Aorta (tissue), 5 donors: ENCODE measurements at regions not wholly inside any gene's neighbourhood (a gene's known extent, or its start where the extent isn't known, plus 50 kb on each side); places are given as distances from the start of the nearest gene placed in this dataset.

Experiments used
- ATAC-seq: fragments of 200-7000 bp; cut with Tn5 transposase; one replicate; pipeline ENCODE4 v1.9.1; 2022; ENCODE audit warnings: moderate library complexity; ENCODE audit not compliant: low FRiP score
- DNase-seq, 2 donors: peaks; one replicate each; pipeline ENCODE4 v3.0.0-alpha.2; 2020
- H3K27ac ChIP-seq, 2 donors: one replicate each; pipeline ENCODE4 v1.5.1; 2013; ENCODE audit warnings: low read length in 2 of 2, mild to moderate bottlenecking in 2 of 2, moderate library complexity in 2 of 2, control low read depth in 1 of 2, inconsistent platforms in 1 of 2, low read depth in 1 of 2
- H3K27me3 ChIP-seq, 2 donors: one replicate each; pipeline ENCODE4 v1.6.1; 2013; ENCODE audit warnings: control low read depth in 1 of 2, low read length in 1 of 2, mild to moderate bottlenecking in 1 of 2, moderate library complexity in 1 of 2; ENCODE audit not compliant: insufficient read depth in 2 of 2, control insufficient read depth in 1 of 2
- H3K36me3 ChIP-seq, 2 donors: one replicate each; pipeline ENCODE4 v1.6.1; 2013; ENCODE audit warnings: control low read depth in 1 of 2, low read length in 1 of 2, mild to moderate bottlenecking in 1 of 2; ENCODE audit not compliant: insufficient read depth in 2 of 2, control insufficient read depth in 1 of 2
- H3K4me1 ChIP-seq, 2 donors: one replicate each; pipeline ENCODE4 v1.6.1; 2013; ENCODE audit warnings: low read length in 2 of 2, control low read depth in 1 of 2, mild to moderate bottlenecking in 1 of 2, moderate library complexity in 1 of 2; ENCODE audit not compliant: insufficient read depth in 2 of 2, control insufficient read depth in 1 of 2
- H3K4me3 ChIP-seq, 2 donors: one replicate each; pipeline ENCODE4 v1.5.1; 2013; ENCODE audit warnings: low read length in 2 of 2, control low read depth in 1 of 2, mild to moderate bottlenecking in 1 of 2
- H3K9me3 ChIP-seq: one replicate; pipeline ENCODE4 v1.6.1; 2013; ENCODE audit warnings: mild to moderate bottlenecking, low read length; ENCODE audit not compliant: control insufficient read depth
- WGBS, 2 donors: extraction: QIAGEN DNeasy Blood & Tissue Kit; methylation state at CpG; one replicate each; pipeline ENCODE4 v1.1.7; 2013; 5-methylcytosine and 5-hydroxymethylcytosine counted together
- intact Hi-C, 2 donors: fragments of 100-400 bp; cut with DNase I; formaldehyde crosslinking; loops; one replicate each; pipeline versions ENCODE4 v1.14.2 to v1.15.0; 2022
- donor health status: healthy with polysubstance abuse.
- donor health status: Bipolar disorder and iron deficiency.
- donor health status: DM: no; HTN: no; CAD: no.
- donor health status: DM: no; HTN: no; CAD: no.
- donor health status: DM: yes; HTN: yes; CAD: no.

DNA sequence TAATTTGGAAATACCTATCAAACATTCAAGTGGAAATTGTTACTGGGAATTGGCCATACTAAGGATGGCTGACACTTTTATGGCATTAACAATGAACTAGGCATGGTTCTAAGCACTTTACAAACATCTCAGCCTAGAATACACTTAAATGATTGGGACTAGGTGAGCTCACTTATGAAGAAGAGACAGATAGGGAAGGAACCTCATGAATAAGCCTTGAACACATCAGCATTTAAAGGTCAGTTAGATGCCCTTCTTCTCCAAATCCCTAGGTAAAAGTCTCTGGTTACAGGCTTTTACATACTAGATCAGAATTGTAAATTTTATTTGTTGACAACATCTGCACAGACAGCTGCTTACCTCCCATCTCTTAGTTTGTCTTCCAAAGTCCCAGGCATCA is 488.6 kb downstream of the RMST start:
- ATAC-seq: no peak
- H3K4me3 ChIP-seq: no peak overlapping the region
- peaks cover 2% of the 10 kb centered on the region for H3K9me3 ChIP-seq
- intact Hi-C loops: no loop called here
- H3K36me3 ChIP-seq: no peaks in the 10 kb centered on the region
- H3K4me1 ChIP-seq: peaks cover 0 to 1% of the 10 kb centered on the region in 2 donors
- H3K27me3 ChIP-seq: no peaks in the 10 kb centered on the region
- no peak for DNase-seq
- no peak overlapping the region for H3K27ac ChIP-seq

DNA sequence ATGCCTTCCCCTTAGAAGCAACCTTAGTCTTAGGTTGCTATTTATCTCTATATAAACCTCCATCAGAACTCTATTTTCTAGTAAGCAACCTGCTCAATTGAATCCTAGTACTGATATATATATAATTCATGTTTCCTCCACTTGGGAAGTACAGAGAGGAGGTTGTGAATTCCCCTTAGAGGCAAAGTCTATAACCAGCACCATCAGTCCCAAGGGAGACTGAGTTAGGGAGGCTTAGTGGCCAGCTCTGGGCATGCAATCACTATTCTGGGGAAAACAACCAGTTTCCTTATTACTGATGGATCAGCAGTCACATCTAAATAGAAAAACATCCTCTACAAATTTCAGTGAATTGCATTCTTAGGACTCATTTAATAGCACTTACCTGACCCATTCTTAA is 489.1 kb downstream of the RMST start:
- H3K4me1 ChIP-seq: peaks cover 0 to 1% of the 10 kb centered on the region in 2 donors
- no peak overlapping the region for H3K4me3 ChIP-seq
- DNase-seq: no peak
- intact Hi-C loops: no loop called here
- no peak for ATAC-seq
- peaks cover 2% of the 10 kb centered on the region for H3K9me3 ChIP-seq
- H3K27me3 ChIP-seq: no peaks in the 10 kb centered on the region
- no peak overlapping the region for H3K27ac ChIP-seq
- H3K36me3 ChIP-seq: no peaks in the 10 kb centered on the region

DNA sequence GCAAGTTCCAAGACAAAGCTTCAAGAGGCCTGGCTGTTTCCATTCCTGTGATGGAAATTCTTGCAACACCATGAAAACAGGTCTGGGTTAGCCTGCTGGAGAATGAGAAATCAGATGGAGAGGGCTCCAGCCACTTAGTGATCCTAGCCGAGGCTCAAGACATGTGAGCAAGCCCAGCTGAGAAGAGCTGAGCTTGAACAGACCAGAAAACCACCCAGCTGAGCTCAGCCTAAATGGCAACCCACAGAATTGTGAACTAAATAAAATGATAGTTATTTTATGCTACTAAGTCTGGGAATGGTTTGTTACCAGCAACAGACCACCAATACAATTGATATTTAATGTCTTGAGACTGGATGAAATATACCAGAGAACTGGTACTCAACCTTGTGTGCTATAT is 494.5 kb downstream of the RMST start:
- Histone ChIP-seq H3K27me3 (no peaks in the 10 kb centered on the region), H3K9me3 (peaks cover 7% of the 10 kb centered on the region), H3K4me3 (no peak overlapping the region), H3K27ac (no peak overlapping the region), H3K4me1 (no peaks in the 10 kb centered on the region), H3K36me3 (no peaks in the 10 kb centered on the region)
- intact Hi-C loops: no loop called here
- no peak for DNase-seq
- ATAC-seq: no peak
- WGBS, 2 donors: 82 to 93% methylated on average over 1 of the region's 1 CpG

DNA sequence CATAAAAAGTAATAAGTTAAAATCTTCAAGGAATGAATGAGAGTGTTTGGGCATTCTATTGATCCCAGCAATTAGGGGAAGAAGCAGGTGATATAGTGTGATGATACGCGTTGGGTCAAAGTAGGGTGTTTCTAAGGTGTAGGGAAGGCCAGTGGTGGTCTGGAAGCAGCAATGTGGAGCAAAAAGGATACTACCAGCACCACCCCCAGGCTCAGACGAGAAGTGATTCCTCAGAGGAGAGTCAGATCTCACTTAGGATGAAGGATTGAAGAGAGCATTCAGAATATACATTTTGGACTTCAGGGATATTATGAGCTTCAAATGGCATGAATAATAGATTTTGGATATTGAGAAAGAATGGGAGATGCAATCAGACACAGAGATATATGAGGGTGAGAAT is 497.6 kb downstream of the RMST start:
- H3K27me3 ChIP-seq: no peaks in the 10 kb centered on the region
- DNase-seq: no peak
- H3K27ac ChIP-seq: no peak overlapping the region
- no peak for ATAC-seq
- no peaks in the 10 kb centered on the region for H3K36me3 ChIP-seq
- 83 to 86% methylated on average over 3 of the region's 3 CpGs for WGBS, 2 donors
- peaks cover 5% of the 10 kb centered on the region for H3K9me3 ChIP-seq
- no peaks in the 10 kb centered on the region for H3K4me1 ChIP-seq
- no peak overlapping the region for H3K4me3 ChIP-seq
- intact Hi-C loops: no loop called here

DNA sequence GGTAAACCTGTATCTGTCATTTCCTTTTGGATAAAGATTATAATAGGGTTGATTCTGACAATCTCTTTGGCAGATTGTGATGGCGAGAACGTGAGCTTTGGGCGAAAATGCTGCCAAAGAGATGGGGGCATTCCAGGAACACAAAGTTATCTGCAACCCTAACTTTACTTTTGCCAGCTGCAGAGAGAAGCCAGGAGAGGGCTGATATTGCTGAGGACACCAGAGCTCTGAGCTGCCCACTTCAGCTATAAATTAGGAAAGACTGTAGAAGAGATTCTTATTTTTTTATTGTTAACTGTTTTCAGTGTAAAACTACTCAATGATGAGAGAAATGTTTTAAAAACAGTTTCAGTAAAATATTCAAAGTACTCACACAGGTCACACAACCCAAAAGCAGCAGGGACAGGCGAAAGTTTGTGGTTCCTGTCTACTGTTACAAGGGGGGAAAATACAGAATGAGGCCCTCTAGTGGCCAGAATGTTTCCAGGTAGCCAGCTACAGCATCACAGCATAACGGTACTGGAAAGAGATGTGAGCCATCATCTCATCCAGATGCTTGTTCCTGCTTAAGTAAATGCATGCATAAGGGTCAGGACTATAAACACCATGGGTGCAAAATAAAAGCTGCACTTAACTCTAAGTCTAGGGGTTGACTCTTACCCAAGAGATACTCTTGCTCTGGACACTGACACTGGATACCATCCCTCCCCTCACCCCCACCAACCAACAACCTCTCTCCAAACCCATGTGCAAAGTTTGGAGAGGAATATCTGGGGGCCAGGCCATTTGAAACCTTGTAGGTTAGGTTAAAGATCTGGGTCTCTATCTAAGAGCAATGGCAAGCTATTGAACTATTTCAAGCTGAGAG is 498.4 kb downstream of the RMST start:
- Histone ChIP-seq H3K4me3 (no peak overlapping the region), H3K9me3 (peaks cover 4% of the 10 kb centered on the region), H3K36me3 (no peaks in the 10 kb centered on the region), H3K27me3 (no peaks in the 10 kb centered on the region), H3K4me1 (no peaks in the 10 kb centered on the region), H3K27ac (no peak overlapping the region)
- DNase-seq: no peak
- WGBS, 2 donors: 47 to 48% methylated on average over 5 of the region's 5 CpGs
- intact Hi-C loops: no loop called here
- ATAC-seq: no peak

DNA sequence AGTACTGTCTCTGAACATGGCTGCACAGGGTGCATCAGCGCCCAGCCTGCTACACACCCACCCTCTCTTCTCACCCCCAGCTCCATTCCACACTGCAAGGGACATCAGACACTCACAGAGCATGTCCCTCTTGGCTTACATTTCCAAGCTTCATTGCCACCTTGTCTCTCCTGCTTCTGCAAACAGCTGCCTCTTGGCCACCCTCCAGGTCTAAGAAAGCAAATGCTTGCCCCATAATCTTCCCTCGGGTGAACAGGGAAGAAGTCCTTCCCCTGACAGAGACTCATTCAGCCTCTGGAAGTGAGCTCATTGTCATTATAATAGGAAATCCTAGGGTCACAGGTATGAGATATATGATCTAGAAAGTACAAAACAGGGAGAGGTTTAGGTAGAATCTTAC is 505.2 kb downstream of the RMST start:
- no peaks in the 10 kb centered on the region for H3K27me3 ChIP-seq
- no peak for ATAC-seq
- H3K36me3 ChIP-seq: no peaks in the 10 kb centered on the region
- intact Hi-C loops: no loop called here
- no peaks in the 10 kb centered on the region for H3K4me1 ChIP-seq
- 60 to 62% methylated on average over 2 of the region's 2 CpGs for WGBS, 2 donors
- H3K27ac ChIP-seq: no peak overlapping the region
- DNase-seq: no peak
- no peaks in the 10 kb centered on the region for H3K9me3 ChIP-seq
- no peak overlapping the region for H3K4me3 ChIP-seq

DNA sequence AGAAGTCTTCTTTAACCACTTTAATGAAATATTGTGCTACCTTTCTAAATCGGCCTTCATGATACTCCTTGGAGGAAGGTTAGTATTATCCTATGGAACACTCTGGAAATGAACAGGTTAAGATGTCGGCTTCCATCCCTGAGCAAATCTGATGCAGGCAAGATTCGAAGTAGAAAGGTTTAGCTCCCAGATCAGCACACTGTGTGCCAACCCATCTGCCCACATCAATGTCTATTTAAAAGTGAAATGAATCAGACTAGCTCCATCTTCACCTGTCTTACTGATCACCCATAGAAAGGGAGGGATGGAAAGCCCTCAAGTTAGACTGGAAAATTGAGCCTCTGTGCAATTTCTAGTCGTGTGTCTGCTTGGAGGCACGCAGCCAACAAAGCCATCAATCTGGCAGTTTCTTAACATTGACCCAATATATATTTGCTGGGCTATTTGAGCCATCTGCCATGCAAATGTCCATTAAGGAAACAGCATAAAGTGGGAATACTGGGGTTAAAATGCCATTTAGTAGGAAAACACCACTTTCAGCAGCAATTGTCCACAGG is 506.1 kb downstream of the RMST start:
- H3K9me3 ChIP-seq: no peaks in the 10 kb centered on the region
- no peaks in the 10 kb centered on the region for H3K27me3 ChIP-seq
- H3K4me1 ChIP-seq: no peaks in the 10 kb centered on the region
- H3K36me3 ChIP-seq: no peaks in the 10 kb centered on the region
- DNase-seq (no peak), ATAC-seq (no peak)
- intact Hi-C loops: no loop called here
- WGBS, 2 donors: 52% methylated on average over 5 of the region's 5 CpGs
- no peak overlapping the region for H3K27ac ChIP-seq
- H3K4me3 ChIP-seq: no peak overlapping the region

DNA sequence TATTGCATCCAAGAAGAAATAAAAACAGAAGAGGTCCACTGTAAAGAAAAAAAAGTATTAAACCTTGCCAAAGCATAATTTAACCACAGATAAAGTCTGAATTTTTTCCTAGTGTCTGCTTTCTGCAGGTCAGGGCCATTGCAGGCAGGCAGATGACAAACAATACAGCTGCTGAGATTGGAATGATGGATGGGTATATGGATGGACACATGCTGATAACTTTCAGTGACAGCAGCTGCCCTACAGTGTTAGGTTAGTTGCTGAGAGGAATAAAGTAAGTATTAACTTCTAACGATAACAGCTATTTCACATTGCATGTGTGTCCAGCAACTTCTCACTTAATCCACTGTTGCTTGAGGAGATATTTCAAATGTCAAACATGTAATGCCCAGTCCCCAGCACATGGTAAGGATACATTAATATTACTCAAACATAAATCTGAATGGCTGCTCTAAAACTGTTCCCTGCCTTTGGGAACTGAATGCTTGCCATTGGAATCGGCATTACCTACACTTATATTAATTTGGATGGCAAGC is 515.3 kb downstream of the RMST start:
- ATAC-seq: no peak
- Histone ChIP-seq H3K4me1 (no peaks in the 10 kb centered on the region), H3K27ac (no peak overlapping the region), H3K27me3 (no peaks in the 10 kb centered on the region), H3K9me3 (no peaks in the 10 kb centered on the region), H3K4me3 (no peak overlapping the region), H3K36me3 (no peaks in the 10 kb centered on the region)
- intact Hi-C loops: no loop called here
- 35 to 57% methylated on average over 2 of the region's 2 CpGs for WGBS, 2 donors
- no peak for DNase-seq

DNA sequence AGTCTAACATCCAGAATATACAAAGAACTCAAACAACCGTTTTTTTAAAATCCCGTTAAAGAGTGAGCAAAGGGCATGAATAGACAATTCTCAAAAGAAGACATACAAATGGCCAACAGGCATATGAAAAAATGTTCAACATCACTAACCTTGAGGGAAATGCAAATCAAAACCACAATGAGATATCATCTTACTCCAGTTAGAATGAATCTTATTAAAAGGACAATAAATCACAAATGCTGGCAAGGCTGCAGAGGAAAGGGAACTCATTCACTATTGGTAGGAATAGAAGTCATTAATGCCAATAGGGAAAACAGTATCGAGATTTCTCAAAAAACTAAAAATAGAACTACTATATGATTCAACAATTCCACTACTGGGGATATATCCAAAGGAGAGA is 520.1 kb downstream of the RMST start:
- Histone ChIP-seq H3K4me3 (no peak overlapping the region), H3K9me3 (no peaks in the 10 kb centered on the region), H3K4me1 (no peaks in the 10 kb centered on the region), H3K27me3 (no peaks in the 10 kb centered on the region), H3K36me3 (no peaks in the 10 kb centered on the region), H3K27ac (no peak overlapping the region)
- ATAC-seq (no peak), DNase-seq (no peak)
- WGBS, 2 donors: 83% methylated on average over 3 of the region's 3 CpGs
- intact Hi-C loops: no loop called here
